Sigmoid colon (tissue), 6 donors: ENCODE measurements at regions not wholly inside any gene's neighbourhood (a gene's known extent, or its start where the extent isn't known, plus 50 kb on each side); places are given as distances from the start of the nearest gene placed in this dataset.

ENCODE experiments used
- DNase-seq: peaks from one replicate; pipeline ENCODE4 v3.0.0-alpha.2; 2019
- H3K27ac ChIP-seq, 4 donors: fragments of 200-600 bp; sonication (generic); one replicate each; pipeline ENCODE4 v1.5.1; 2016 to 2019; ENCODE audit warnings: mild to moderate bottlenecking in 1 of 4
- H3K27me3 ChIP-seq, 3 donors: fragments of 200-600 bp; sonication (generic); one replicate each; pipeline ENCODE4 v1.5.1; 2019; ENCODE audit warnings: mild to moderate bottlenecking in 1 of 3
- H3K36me3 ChIP-seq, 4 donors: fragments of 200-600 bp; sonication (generic); one replicate each; pipeline ENCODE4 v1.5.1; 2016 to 2019
- H3K4me1 ChIP-seq, 4 donors: fragments of 200-600 bp; sonication (generic); one replicate each; pipeline ENCODE4 v1.5.1; 2017 to 2019
- H3K4me3 ChIP-seq, 4 donors: fragments of 200-600 bp; sonication (generic); one replicate each; pipeline ENCODE4 v1.5.1; 2017 to 2019; ENCODE audit warnings: mild to moderate bottlenecking in 2 of 4, moderate library complexity in 1 of 4
- H3K9me3 ChIP-seq, 4 donors: fragments of 200-600 bp in 3 of 4; sonication (generic) in 3 of 4; one replicate each; pipeline versions ENCODE4 v1.5.1 to v1.6.1; 2013 to 2019
- EP300 ChIP-seq, 4 donors: sonication (generic); formaldehyde crosslinking; IDR thresholded peaks; one replicate each; pipeline ENCODE4 v1.6.1; 2017; ENCODE audit warnings: antibody characterized with exemption in 4 of 4
- POLR2A ChIP-seq, 2 donors: fragments of 450-650 bp; IDR thresholded peaks; one replicate each; pipeline ENCODE4 v1.6.1; 2016; ENCODE audit warnings: antibody characterized with exemption in 2 of 2, mild to moderate bottlenecking in 2 of 2, moderate library complexity in 2 of 2
- POLR2AphosphoS5 ChIP-seq, 4 donors: sonication (generic); formaldehyde crosslinking; IDR thresholded peaks; one replicate each; pipeline ENCODE4 v1.6.1; 2017; ENCODE audit warnings: antibody characterized with exemption in 4 of 4
- whole genome bisulfite sequencing, 2 donors: extraction: QIAGEN DNeasy Blood & Tissue Kit; methylation state at CpG; one replicate each; pipeline ENCODE4 v1.1.7; 2013; 5-methylcytosine and 5-hydroxymethylcytosine counted together
- intact Hi-C: fragments of 100-400 bp; cut with DNase I; formaldehyde crosslinking; loops from one replicate; pipeline ENCODE4 v1.15.1; 2023
- TF ChIP-seq, protein P1 (sequence below), 4 experiments: fragments of 450-650 bp in 3 of 4; fragments of 200-600 bp in 1 of 4; IDR thresholded peaks; one replicate each; pipeline ENCODE4 v1.5.1; 2016 to 2019; ENCODE audit warnings: antibody characterized with exemption in 4 of 4, mild to moderate bottlenecking in 3 of 4, moderate library complexity in 2 of 4
- donor health status: healthy with polysubstance abuse.
- donor health status: healthy.

DNA sequence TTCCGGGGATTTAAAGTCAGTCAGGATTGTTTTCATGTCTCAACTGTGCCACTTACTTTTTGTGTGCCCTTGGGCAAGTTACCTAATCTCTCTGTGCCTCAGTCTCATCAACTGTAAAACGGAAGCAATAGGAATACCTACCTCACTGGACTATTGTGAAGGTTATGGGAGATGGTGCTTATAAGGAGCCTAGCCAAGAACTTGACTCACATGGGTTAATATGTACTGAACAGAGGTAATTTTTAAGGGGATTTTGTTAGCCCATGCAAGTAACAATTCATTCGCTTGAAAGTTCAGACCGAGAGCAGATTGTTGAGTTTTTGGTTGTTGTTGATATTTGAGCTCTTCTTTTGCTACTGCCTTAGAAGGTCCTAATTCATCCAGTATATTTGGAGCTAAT is 202.9 kb downstream of the ZNF365 start:
- H3K4me3 ChIP-seq: no peak overlapping the region
- TF ChIP-seq POLR2AphosphoS5 (IDR thresholded peaks at IDR 0.05) (no peak), POLR2A (IDR thresholded peaks at IDR 0.05) (no peak), EP300 (IDR thresholded peaks at IDR 0.05) (no peak)
- TF ChIP-seq, protein P1, sequence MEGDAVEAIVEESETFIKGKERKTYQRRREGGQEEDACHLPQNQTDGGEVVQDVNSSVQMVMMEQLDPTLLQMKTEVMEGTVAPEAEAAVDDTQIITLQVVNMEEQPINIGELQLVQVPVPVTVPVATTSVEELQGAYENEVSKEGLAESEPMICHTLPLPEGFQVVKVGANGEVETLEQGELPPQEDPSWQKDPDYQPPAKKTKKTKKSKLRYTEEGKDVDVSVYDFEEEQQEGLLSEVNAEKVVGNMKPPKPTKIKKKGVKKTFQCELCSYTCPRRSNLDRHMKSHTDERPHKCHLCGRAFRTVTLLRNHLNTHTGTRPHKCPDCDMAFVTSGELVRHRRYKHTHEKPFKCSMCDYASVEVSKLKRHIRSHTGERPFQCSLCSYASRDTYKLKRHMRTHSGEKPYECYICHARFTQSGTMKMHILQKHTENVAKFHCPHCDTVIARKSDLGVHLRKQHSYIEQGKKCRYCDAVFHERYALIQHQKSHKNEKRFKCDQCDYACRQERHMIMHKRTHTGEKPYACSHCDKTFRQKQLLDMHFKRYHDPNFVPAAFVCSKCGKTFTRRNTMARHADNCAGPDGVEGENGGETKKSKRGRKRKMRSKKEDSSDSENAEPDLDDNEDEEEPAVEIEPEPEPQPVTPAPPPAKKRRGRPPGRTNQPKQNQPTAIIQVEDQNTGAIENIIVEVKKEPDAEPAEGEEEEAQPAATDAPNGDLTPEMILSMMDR (IDR thresholded peaks at IDR 0.05): no peak
- H3K9me3 ChIP-seq: no peaks in the 10 kb centered on the region
- H3K36me3 ChIP-seq: no peaks in the 10 kb centered on the region
- no peaks in the 10 kb centered on the region for H3K4me1 ChIP-seq
- intact Hi-C loops: no loop called here
- WGBS, 2 donors: 88 to 91% methylated on average over 4 of the region's 4 CpGs
- no peaks in the 10 kb centered on the region for H3K27me3 ChIP-seq
- no peak for DNase-seq
- H3K27ac ChIP-seq: no peak overlapping the region

- H3K4me3 ChIP-seq: no peak overlapping the region
- no peak overlapping the region for H3K27ac ChIP-seq
- no peak for DNase-seq
- intact Hi-C loops: no loop called here
- no peaks in the 10 kb centered on the region for H3K36me3 ChIP-seq
- TF ChIP-seq EP300 (IDR thresholded peaks at IDR 0.05) (no peak), POLR2A (IDR thresholded peaks at IDR 0.05) (no peak), POLR2AphosphoS5 (IDR thresholded peaks at IDR 0.05) (no peak)
- TF ChIP-seq, protein P1 (IDR thresholded peaks at IDR 0.05): no peak
- peaks cover 0 to 3% (median 0%) of the 10 kb centered on the region in 4 donors for H3K4me1 ChIP-seq
- H3K27me3 ChIP-seq: no peaks in the 10 kb centered on the region
- no peaks in the 10 kb centered on the region for H3K9me3 ChIP-seq
- 77 to 79% methylated on average over 2 of the region's 2 CpGs for WGBS, 2 donors
These were observed 203.6 kb downstream of the ZNF365 start for GRCh38 chr10:62577666-62578291.

- Histone ChIP-seq H3K4me1 (peaks cover 0 to 8% (median 2%) of the 10 kb centered on the region in 4 donors), H3K27me3 (no peaks in the 10 kb centered on the region), H3K4me3 (no peak overlapping the region), H3K36me3 (no peaks in the 10 kb centered on the region), H3K27ac (no peak overlapping the region), H3K9me3 (no peaks in the 10 kb centered on the region)
- 92% methylated on average over 6 of the region's 6 CpGs for WGBS, 2 donors
- TF ChIP-seq POLR2A (IDR thresholded peaks at IDR 0.05) (no peak), POLR2AphosphoS5 (IDR thresholded peaks at IDR 0.05) (no peak), EP300 (IDR thresholded peaks at IDR 0.05) (no peak)
- TF ChIP-seq, protein P1 (IDR thresholded peaks at IDR 0.05): no peak
- intact Hi-C loops: no loop called here
- DNase-seq: no peak
These were observed 204.1 kb downstream of the ZNF365 start for GRCh38 chr10:62578301-62578700.

DNA sequence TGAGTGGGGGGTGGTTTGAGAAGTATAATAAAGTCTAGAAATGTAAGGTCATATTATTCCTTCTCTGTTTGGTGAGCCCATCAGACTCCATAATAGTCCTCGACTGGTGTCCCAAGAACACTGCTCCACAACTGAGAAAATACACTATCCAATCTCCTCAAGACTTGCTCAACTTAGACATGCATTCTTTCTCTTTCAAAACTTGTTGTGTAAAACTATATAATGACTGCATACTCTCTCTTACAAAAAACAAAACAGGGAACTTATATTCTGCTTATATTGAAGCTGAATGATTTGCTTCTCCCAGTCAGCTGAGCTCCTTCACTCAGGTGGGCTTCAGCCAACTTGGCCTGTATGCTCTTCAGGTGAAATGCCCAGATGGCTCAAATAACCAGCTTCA is 204.7 kb downstream of the ZNF365 start:
- Histone ChIP-seq H3K4me3 (no peak overlapping the region), H3K27me3 (no peaks in the 10 kb centered on the region), H3K9me3 (no peaks in the 10 kb centered on the region), H3K27ac (no peak overlapping the region), H3K4me1 (peaks cover 0 to 9% (median 3%) of the 10 kb centered on the region in 4 donors), H3K36me3 (no peaks in the 10 kb centered on the region)
- TF ChIP-seq, protein P1 (IDR thresholded peaks at IDR 0.05): no peak
- no peak for TF ChIP-seq POLR2A (IDR thresholded peaks at IDR 0.05)
- no peak for TF ChIP-seq EP300 (IDR thresholded peaks at IDR 0.05)
- no peak for TF ChIP-seq POLR2AphosphoS5 (IDR thresholded peaks at IDR 0.05)
- DNase-seq: no peak
- intact Hi-C loops: no loop called here
- 86 to 88% methylated on average over 1 of the region's 1 CpG for WGBS, 2 donors

DNA sequence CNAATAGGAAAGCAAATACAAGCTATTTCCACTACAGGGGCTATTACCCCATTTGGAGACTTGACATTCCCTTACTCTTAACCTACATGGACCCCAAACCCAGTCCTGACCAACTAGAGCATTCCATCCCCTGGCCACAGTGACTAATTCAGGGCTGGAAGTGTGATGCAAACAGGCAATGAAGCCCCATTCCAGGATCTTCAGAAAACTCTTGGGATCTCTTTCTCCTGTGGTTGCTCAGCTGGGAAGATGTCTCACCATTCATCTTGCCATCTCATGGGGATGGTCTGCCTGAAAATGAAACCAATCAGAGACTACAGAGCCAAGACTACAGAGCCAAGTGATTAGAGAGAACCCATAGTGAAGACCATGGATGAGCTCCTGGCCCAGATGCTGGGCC is 206.2 kb downstream of the ZNF365 start:
- Histone ChIP-seq H3K9me3 (no peaks in the 10 kb centered on the region), H3K4me3 (no peak overlapping the region), H3K27me3 (no peaks in the 10 kb centered on the region), H3K4me1 (peaks cover 0 to 10% (median 5%) of the 10 kb centered on the region in 4 donors), H3K27ac (no peak overlapping the region), H3K36me3 (no peaks in the 10 kb centered on the region)
- no peak for DNase-seq
- intact Hi-C loops: no loop called here
- TF ChIP-seq, protein P1 (IDR thresholded peaks at IDR 0.05): no peak
- TF ChIP-seq POLR2AphosphoS5 (IDR thresholded peaks at IDR 0.05) (no peak), EP300 (IDR thresholded peaks at IDR 0.05) (no peak), POLR2A (IDR thresholded peaks at IDR 0.05) (no peak)
